ENCODE measurements at regions not wholly inside any gene's neighbourhood (a gene's known extent, or its start where the extent isn't known, plus 50 kb on each side); places are given as distances from the start of the nearest gene placed in this dataset.

- no peak for DNase-seq
Observed at GRCh38 chr15:88744548-88745020, 58.7 kb upstream of the ACAN start.

GRCh38 chr15:88745065-88745464, 58.2 kb upstream of the ACAN start:
- no peak for DNase-seq

GRCh38 chr15:88745696-88746095, 57.5 kb upstream of the ACAN start:
- DNase-seq, result no peak

DNA sequence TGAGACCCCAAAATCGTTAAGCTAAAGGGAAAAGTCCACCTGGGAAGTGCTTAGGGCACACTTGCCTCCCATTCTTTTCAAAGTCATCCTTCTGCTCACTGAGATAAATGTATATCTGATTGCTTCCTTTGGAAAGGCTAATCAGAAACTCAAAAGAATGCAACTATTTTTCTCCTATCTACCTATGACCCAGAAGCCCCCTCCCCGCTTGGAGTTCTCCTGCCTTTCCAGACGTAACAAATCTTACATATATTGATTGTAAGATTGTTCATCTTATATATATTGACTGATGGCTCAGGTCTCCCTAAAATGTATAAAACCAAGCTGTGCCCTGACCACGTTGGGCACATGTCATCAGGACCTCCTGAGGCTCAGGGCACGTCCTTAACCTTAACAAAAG, 56.8 kb upstream of the ACAN start:
- DNase-seq, result no peak

GRCh38 chr15:88747111-88747510, 56.1 kb upstream of the ACAN start:
- DNase-seq, result no peak

DNA sequence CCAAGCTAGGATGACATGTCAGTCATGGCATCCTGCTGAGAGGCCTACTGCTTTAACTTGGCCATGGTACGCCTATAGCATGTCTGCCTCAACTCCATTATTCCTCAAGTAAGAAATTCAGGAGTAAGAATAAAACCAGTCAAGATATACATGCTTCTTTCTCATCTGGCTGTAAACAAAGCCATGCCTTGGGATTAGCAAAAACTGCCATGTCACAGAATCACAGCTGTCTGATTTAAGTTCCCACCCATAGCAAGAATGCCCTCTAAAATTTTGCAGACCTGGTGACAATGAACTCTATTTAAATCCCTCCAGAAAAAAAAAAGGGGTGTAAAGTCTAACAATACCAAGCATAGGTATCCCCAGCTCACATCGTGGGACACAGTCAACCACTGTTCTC, 55.6 kb upstream of the ACAN start:
- no peak for DNase-seq

DNA sequence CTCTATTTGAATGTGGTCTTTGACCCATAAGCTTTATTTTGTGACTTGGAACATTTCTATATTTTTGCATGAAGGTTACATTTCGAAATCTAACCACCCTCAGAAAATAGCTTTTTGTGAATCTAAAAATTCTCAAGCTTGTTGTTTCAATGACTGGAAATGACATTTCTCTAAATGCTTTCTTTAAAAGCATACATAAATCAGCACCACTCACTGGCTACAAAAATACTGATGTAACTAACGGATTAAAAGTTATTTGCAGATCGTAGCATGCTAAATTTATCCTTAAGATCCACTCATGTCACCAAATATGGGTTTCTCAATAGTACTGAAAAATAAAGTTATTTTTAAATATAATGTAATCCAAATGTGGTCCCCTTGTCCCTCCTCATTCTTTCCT, 55.2 kb upstream of the ACAN start:
- DNase-seq, result no peak

DNA sequence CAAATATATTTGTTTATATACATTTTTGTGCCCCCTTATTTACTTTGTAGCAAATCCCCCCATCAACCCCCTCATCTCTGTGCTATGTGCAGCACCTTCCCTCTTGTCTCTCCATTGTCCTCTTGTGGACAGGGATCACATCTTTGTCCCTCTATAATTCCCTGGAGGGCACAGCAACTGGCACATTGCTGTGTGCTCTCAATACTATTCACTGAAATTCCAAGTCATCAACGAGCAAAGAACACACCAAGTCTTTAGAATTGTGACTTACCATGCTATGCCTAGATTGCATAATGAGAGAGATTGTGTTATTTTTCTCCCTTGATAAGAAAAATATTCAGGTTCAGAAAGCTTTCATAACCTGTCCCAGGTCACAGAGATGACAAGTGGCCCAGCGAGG, 54.6 kb upstream of the ACAN start:
- DNase-seq, result no peak

GRCh38 chr15:88749699-88750098, 53.5 kb upstream of the ACAN start:
- DNase-seq, result no peak

DNA sequence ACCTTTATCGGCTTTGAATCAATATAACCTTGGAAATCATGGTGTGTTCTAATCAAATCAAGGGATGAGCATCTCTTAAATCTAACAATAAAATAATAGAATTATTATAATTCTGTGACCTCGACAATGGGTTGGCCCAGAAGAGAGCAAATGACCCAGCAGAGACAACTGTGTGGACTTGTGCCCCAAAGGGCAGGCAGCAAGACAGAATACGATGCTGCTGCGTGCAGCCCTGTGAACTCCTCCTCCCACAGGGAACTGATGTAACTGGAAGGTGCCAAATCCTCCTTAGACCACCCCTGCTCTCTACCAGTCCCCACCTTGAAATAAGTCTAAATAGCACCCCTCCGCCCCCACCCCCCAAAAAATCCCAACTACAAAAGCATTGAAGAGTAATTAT, 50.7 kb upstream of the ACAN start:
- no peak for DNase-seq

DNA sequence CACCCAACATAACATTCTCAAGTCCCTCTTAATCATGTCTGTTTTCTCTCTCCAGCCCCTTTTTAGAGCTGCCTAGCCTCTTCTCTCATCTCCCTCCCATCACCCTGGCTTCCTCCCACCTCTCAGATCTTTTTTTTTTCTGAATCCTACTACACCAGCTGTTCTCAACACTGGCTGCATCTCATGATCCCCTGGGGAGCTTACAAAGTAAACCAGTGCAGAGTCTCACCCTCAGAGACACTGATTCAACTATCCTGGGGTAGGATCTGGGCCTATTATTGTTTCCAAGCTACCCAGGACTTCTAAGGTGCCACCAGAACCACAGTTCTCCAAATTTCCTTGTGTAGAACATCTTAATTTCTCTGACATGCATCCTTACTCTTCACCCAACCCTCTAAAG, 50.3 kb upstream of the ACAN start:
- no peak for DNase-seq
